GM12892 (cell line): ENCODE measurements at regions not wholly inside any gene's neighbourhood (a gene's known extent, or its start where the extent isn't known, plus 50 kb on each side); places are given as distances from the start of the nearest gene placed in this dataset.

Experiments used
- POLR2A ChIP-seq: IDR thresholded peaks from 2 replicates; pipeline ENCODE4 v1.6.1; 2011; ENCODE audit warnings: low read depth, low read length, control low read depth
- POLR2AphosphoS5 ChIP-seq: IDR thresholded peaks from 2 replicates; pipeline ENCODE4 v1.6.1; 2011; ENCODE audit warnings: low read depth, low read length, control low read depth
- TAF1 ChIP-seq: IDR thresholded peaks from 2 replicates; pipeline ENCODE4 v1.6.1; 2011; ENCODE audit warnings: low read depth, mild to moderate bottlenecking, control low read depth, low read length, borderline replicate concordance

GRCh38 chr1:42017259-42017658 is 98.5 kb upstream of the HIVEP3 start:
- TF ChIP-seq POLR2A (no peak), TAF1 (no peak), POLR2AphosphoS5 (no peak)
